ENCODE measurements at regions not wholly inside any gene's neighbourhood (a gene's known extent, or its start where the extent isn't known, plus 50 kb on each side); places are given as distances from the start of the nearest gene placed in this dataset.

DNA sequence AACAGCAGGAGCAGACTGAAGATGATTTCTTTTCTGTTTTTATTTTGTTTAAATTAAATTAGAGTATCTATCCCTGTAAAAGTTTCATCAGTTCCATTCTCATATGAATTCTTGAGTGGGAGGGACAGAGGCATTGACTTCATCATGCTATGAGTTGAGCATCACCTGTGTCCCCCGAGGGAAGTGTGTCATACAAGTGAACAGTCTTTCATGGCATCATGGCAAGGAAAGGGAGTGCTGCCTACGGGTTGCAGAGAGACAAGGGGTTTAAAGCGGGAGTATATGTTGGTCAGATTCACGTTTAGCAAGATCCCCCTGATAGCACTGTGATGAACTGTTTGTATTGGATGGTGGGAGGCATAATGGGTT lies 52.7 kb upstream of the HIF1A start:
- TF ChIP-seq, protein P1, sequence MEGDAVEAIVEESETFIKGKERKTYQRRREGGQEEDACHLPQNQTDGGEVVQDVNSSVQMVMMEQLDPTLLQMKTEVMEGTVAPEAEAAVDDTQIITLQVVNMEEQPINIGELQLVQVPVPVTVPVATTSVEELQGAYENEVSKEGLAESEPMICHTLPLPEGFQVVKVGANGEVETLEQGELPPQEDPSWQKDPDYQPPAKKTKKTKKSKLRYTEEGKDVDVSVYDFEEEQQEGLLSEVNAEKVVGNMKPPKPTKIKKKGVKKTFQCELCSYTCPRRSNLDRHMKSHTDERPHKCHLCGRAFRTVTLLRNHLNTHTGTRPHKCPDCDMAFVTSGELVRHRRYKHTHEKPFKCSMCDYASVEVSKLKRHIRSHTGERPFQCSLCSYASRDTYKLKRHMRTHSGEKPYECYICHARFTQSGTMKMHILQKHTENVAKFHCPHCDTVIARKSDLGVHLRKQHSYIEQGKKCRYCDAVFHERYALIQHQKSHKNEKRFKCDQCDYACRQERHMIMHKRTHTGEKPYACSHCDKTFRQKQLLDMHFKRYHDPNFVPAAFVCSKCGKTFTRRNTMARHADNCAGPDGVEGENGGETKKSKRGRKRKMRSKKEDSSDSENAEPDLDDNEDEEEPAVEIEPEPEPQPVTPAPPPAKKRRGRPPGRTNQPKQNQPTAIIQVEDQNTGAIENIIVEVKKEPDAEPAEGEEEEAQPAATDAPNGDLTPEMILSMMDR (IDR thresholded peaks at IDR 0.05; ENCODE audit: borderline replicate concordance, control extremely low read depth, extremely low read depth, insufficient read depth, missing control alignments) = no peak
- in situ Hi-C loops (cut with MboI; ENCODE audit: low sequenced_read_pairs, unreplicated experiment) = no loop called here
- no peak for DNase-seq (ENCODE audit: low spot score)

DNA sequence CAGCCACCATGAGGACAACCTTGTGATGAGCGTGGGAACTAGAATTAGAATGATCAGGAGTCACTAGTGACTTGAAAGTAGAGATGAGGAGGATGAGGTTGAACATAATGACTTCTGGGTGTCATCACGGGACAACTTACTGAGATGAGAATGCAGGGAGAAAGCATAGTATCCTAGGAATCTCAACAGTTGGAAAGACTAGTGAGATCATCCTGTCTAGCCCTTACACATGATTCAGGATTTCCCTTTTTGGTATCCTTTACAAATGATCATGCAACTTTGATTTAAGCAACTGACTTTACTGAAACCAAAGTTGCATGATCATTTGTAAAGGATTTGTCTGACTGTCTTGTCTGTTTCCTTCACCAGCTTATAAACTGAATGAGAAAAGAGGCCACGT lies 51.8 kb upstream of the HIF1A start:
- TF ChIP-seq, protein P1 (IDR thresholded peaks at IDR 0.05; ENCODE audit: borderline replicate concordance, control extremely low read depth, extremely low read depth, insufficient read depth, missing control alignments) = no peak
- no peak for DNase-seq (ENCODE audit: low spot score)
- in situ Hi-C loops (cut with MboI; ENCODE audit: low sequenced_read_pairs, unreplicated experiment) = no loop called here

DNA sequence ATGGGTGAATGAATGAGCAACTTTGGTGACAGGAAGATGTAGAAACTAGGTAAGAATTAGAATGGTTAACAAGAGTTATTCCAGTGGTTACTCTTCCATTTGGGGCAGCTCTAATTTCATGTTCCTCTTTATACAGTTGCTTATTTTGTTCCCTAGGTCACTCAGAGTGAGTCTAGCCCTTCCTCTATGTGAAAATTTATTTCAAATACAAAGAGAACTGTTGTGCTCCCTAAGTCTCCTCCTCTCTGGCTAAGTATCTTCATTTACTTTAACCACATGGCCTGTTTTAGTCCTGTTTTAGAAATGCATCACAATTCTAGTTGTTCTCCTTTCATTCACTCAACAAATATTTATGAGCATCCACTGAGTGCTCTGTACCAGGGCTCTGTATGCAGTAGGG lies 51.1 kb upstream of the HIF1A start:
- in situ Hi-C loops (cut with MboI; ENCODE audit: low sequenced_read_pairs, unreplicated experiment) = no loop called here
- TF ChIP-seq, protein P1 (IDR thresholded peaks at IDR 0.05; ENCODE audit: borderline replicate concordance, control extremely low read depth, extremely low read depth, insufficient read depth, missing control alignments) = no peak
- DNase-seq (ENCODE audit: low spot score) = no peak

DNA sequence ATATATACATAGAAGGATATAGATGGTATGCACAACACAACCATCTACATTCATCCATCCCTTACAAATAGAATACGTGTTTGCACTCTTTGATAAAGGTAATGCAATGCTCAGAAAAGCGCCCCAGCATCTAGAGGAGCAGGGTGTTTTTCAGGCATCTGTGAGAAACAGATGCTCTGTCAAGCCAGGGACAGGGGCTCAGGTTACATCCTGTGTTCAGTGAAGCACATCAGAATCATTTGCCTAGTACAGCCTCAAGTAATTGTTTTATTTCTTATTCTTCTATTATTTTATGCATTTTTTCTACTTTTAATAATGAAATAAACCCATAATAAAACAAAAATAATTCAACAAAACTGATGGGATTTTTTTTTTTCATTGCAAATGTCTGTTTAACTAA lies 50.5 kb upstream of the HIF1A start:
- in situ Hi-C loops (cut with MboI; ENCODE audit: low sequenced_read_pairs, unreplicated experiment) = no loop called here
- TF ChIP-seq, protein P1 (IDR thresholded peaks at IDR 0.05; ENCODE audit: borderline replicate concordance, control extremely low read depth, extremely low read depth, insufficient read depth, missing control alignments) = no peak
- DNase-seq (ENCODE audit: low spot score) = peak; percentile 44

DNA sequence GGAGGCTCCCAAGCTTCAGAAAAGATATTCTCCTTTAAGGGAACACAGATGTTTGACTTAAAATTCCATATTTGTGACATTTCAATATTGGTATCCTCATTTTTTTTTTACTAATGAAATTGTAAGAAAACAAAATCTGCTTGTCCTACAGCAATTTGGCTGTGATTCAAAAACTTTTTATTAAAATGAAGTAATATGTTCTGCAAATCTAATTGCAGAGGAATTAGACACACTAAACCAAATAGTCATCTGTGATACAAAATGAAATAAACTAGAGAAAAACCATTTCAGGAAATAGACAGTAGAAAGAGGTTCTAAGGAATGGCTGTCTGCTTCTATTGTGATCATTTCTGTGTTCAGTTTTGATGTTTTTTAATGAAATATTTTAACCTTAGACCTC lies 50.1 kb upstream of the HIF1A start:
- in situ Hi-C loops (cut with MboI; ENCODE audit: low sequenced_read_pairs, unreplicated experiment) = no loop called here
- DNase-seq (ENCODE audit: low spot score) = no peak
- TF ChIP-seq, protein P1 (IDR thresholded peaks at IDR 0.05; ENCODE audit: borderline replicate concordance, control extremely low read depth, extremely low read depth, insufficient read depth, missing control alignments) = no peak
